ENCODE measurements at regions not wholly inside any gene's neighbourhood (a gene's known extent, or its start where the extent isn't known, plus 50 kb on each side); places are given as distances from the start of the nearest gene placed in this dataset.

- DNase-seq (ENCODE audit: low spot score), result no peak
- 86% methylated on average over 34 of the region's 34 CpGs for WGBS
- TF ChIP-seq FOXA1 (IDR thresholded peaks at IDR 0.05) (no peak), YY1 (IDR thresholded peaks at IDR 0.05) (no peak), HNF4A (conservative IDR thresholded peaks at IDR 0.05) (no peak), TAF1 (conservative IDR thresholded peaks at IDR 0.05) (no peak), RAD21 (IDR thresholded peaks at IDR 0.05) (no peak), CTCF (IDR thresholded peaks at IDR 0.05; ENCODE audit: low read depth, low read length, missing input control) (no peak), ZBTB33 (IDR thresholded peaks at IDR 0.05) (no peak), RXRA (IDR thresholded peaks at IDR 0.05) (no peak), SP1 (IDR thresholded peaks at IDR 0.05) (no peak)
- TF ChIP-seq, protein P1, sequence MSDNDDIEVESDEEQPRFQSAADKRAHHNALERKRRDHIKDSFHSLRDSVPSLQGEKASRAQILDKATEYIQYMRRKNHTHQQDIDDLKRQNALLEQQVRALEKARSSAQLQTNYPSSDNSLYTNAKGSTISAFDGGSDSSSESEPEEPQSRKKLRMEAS (IDR thresholded peaks at IDR 0.05), result no peak
- H3K27me3 ChIP-seq (ENCODE audit: control insufficient read depth in 4 of 4, insufficient read depth in 4 of 4, low read length in 3 of 4), result no peaks in the 10 kb centered on the region
- H3K27ac ChIP-seq (ENCODE audit: low read depth in 1 of 2, low read length in 2 of 2), result no peak overlapping the region
- H3K4me3 ChIP-seq (ENCODE audit: low read depth in 1 of 3, low read length in 3 of 3), result no peak overlapping the region
- H3K36me3 ChIP-seq (ENCODE audit: control insufficient read depth in 4 of 4, insufficient read depth in 3 of 4, low read depth in 1 of 4, low read length in 3 of 4), result no peaks in the 10 kb centered on the region
- H3K4me1 ChIP-seq (ENCODE audit: control insufficient read depth in 4 of 4, insufficient read depth in 4 of 4, low read length in 3 of 4), result no peaks in the 10 kb centered on the region
- no peak overlapping the region for H3K9ac ChIP-seq (ENCODE audit: low read depth in 1 of 2, low read length in 2 of 2)
- no peaks in the 10 kb centered on the region for H3K9me3 ChIP-seq (ENCODE audit: control insufficient read depth in 4 of 4, low read length in 3 of 4)
Observed at GRCh38 chr2:238585836-238586821, 159.4 kb downstream of the ASB1 start.

- WGBS, result 85% methylated on average over 16 of the region's 16 CpGs
- TF ChIP-seq ZBTB33 (IDR thresholded peaks at IDR 0.05), result no peak
- TF ChIP-seq EGR1 (IDR thresholded peaks at IDR 0.05; ENCODE audit: low read depth in 2 of 2), result no peak
- no peak for TF ChIP-seq CTCF (IDR thresholded peaks at IDR 0.05; ENCODE audit: low read depth, low read length, missing input control)
- no peak for TF ChIP-seq SP1 (IDR thresholded peaks at IDR 0.05)
- TF ChIP-seq FOXA1 (IDR thresholded peaks at IDR 0.05), result no peak
- TF ChIP-seq JUND (IDR thresholded peaks at IDR 0.05), result no peak
- Histone ChIP-seq H3K9ac (ENCODE audit: low read depth in 1 of 2, low read length in 2 of 2) (no peak overlapping the region), H3K36me3 (ENCODE audit: control insufficient read depth in 4 of 4, insufficient read depth in 3 of 4, low read depth in 1 of 4, low read length in 3 of 4) (no peaks in the 10 kb centered on the region), H3K9me3 (ENCODE audit: control insufficient read depth in 4 of 4, low read length in 3 of 4) (no peaks in the 10 kb centered on the region), H3K27ac (ENCODE audit: low read depth in 1 of 2, low read length in 2 of 2) (no peak overlapping the region), H3K4me3 (ENCODE audit: low read depth in 1 of 3, low read length in 3 of 3) (no peak overlapping the region), H3K27me3 (ENCODE audit: control insufficient read depth in 4 of 4, insufficient read depth in 4 of 4, low read length in 3 of 4) (no peaks in the 10 kb centered on the region), H3K4me1 (ENCODE audit: control insufficient read depth in 4 of 4, insufficient read depth in 4 of 4, low read length in 3 of 4) (no peaks in the 10 kb centered on the region)
- DNase-seq (ENCODE audit: low spot score), result no peak
Observed at GRCh38 chr2:238586931-238587775, 160.4 kb downstream of the ASB1 start.
